ENCODE measurements at regions not wholly inside any gene's neighbourhood (a gene's known extent, or its start where the extent isn't known, plus 50 kb on each side); places are given as distances from the start of the nearest gene placed in this dataset.

GRCh38 chr14:101233391-101233790 is 327.9 kb upstream of the DIO3 start:
- TF ChIP-seq CTCF (IDR thresholded peaks at IDR 0.05; ENCODE audit: extremely low read depth in 1 of 2, insufficient read depth in 1 of 2, low read depth in 1 of 2, low read length in 2 of 2) (no peak), POLR2A (IDR thresholded peaks at IDR 0.05; ENCODE audit: low read depth, low read length) (no peak), FOS (IDR thresholded peaks at IDR 0.05; ENCODE audit: borderline replicate concordance, insufficient read depth, low read length) (no peak), EZH2 (IDR thresholded peaks at IDR 0.05; ENCODE audit: borderline replicate concordance, low read depth, low read length, severe bottlenecking) (no peak), GATA2 (IDR thresholded peaks at IDR 0.05; ENCODE audit: insufficient read depth, insufficient read length, low read depth, low read length) (no peak)

All from endothelial cell of umbilical vein (primary cell).